ENCODE measurements at regions not wholly inside any gene's neighbourhood (a gene's known extent, or its start where the extent isn't known, plus 50 kb on each side); places are given as distances from the start of the nearest gene placed in this dataset.

GRCh38 chr2:133674433-133675331 is 106.4 kb upstream of the NCKAP5 start:
- no CpG with 5 or more reads among the region's 21 CpGs for WGBS, 2 donors (ENCODE audit: extremely low coverage in 2 of 2, insufficient read length in 2 of 2, insufficient replicate concordance in 1 of 2)
- peak overlapping the region; percentile 31 for H2AFZ ChIP-seq (ENCODE audit: low read length)
- H3K79me1 ChIP-seq (ENCODE audit: low read depth, low read length), result no peaks in the 10 kb centered on the region
- no peak overlapping the region for H3K4ac ChIP-seq (ENCODE audit: low read length)
- H3K27ac ChIP-seq (replicated peaks; ENCODE audit: low read length), result peak overlapping the region; percentile 62
- H2BK5ac ChIP-seq (ENCODE audit: low read length), result no peak overlapping the region
- H2BK15ac ChIP-seq (ENCODE audit: low read length), result no peak overlapping the region
- peaks cover 2 to 22% of the 10 kb centered on the region in 2 donors for H3K9me3 ChIP-seq (replicated peaks in 1 of 2; ENCODE audit: control insufficient read depth in 2 of 2, insufficient read depth in 1 of 2, low read depth in 1 of 2, low read length in 2 of 2)
- H2BK12ac ChIP-seq (ENCODE audit: low read length), result no peak overlapping the region
- H3K4me3 ChIP-seq (ENCODE audit: low read length in 2 of 2), result peak overlapping the region in 1 of 2 donors; percentile 64
- H3K27me3 ChIP-seq (ENCODE audit: control insufficient read depth in 3 of 3, insufficient read depth in 3 of 3, low read depth in 1 of 3, low read length in 3 of 3), result no peaks in the 10 kb centered on the region
- H3K4me2 ChIP-seq (ENCODE audit: insufficient read depth, low read length, poor library complexity, severe bottlenecking), result peak overlapping the region; percentile 19
- H3K9ac ChIP-seq (ENCODE audit: low read depth, low read length, poor library complexity), result no peak overlapping the region
- no peak overlapping the region for H3K18ac ChIP-seq (ENCODE audit: low read length)
- no peak overlapping the region for H2BK120ac ChIP-seq (ENCODE audit: low read depth, low read length)
- no peak overlapping the region for H4K91ac ChIP-seq (ENCODE audit: low read depth, low read length, poor library complexity)
- H2AK5ac ChIP-seq (ENCODE audit: low read depth, low read length), result no peak overlapping the region
- H4K8ac ChIP-seq (ENCODE audit: low read depth, low read length), result no peak overlapping the region
- peak; percentile 21 for DNase-seq (ENCODE audit: low spot score)
- H3K14ac ChIP-seq (ENCODE audit: low read length), result no peak overlapping the region
- H3K36me3 ChIP-seq (replicated peaks in 1 of 2; ENCODE audit: control insufficient read depth in 2 of 2, insufficient read depth in 2 of 2, low read length in 2 of 2), result peaks cover 0 to 23% of the 10 kb centered on the region in 2 donors
- H3K23ac ChIP-seq (ENCODE audit: low read depth, low read length, poor library complexity), result no peak overlapping the region
- peaks cover 10 to 32% of the 10 kb centered on the region in 2 donors for H3K4me1 ChIP-seq (ENCODE audit: control insufficient read depth in 2 of 2, insufficient read depth in 1 of 2, low read depth in 1 of 2, low read length in 2 of 2)

GRCh38 chr2:133676392-133677130 is 108.3 kb upstream of the NCKAP5 start:
- no peak overlapping the region for H4K8ac ChIP-seq (ENCODE audit: low read depth, low read length)
- no peak overlapping the region for H4K91ac ChIP-seq (ENCODE audit: low read depth, low read length, poor library complexity)
- no peak overlapping the region for H2BK12ac ChIP-seq (ENCODE audit: low read length)
- no peak overlapping the region for H3K9ac ChIP-seq (ENCODE audit: low read depth, low read length, poor library complexity)
- H3K4ac ChIP-seq (ENCODE audit: low read length), result no peak overlapping the region
- H2AK5ac ChIP-seq (ENCODE audit: low read depth, low read length), result no peak overlapping the region
- H3K9me3 ChIP-seq (replicated peaks in 1 of 2; ENCODE audit: control insufficient read depth in 2 of 2, insufficient read depth in 1 of 2, low read depth in 1 of 2, low read length in 2 of 2), result peaks cover 0 to 6% of the 10 kb centered on the region in 2 donors
- no peak overlapping the region for H3K18ac ChIP-seq (ENCODE audit: low read length)
- H2AFZ ChIP-seq (ENCODE audit: low read length), result no peak overlapping the region
- H2BK5ac ChIP-seq (ENCODE audit: low read length), result no peak overlapping the region
- no peak overlapping the region for H3K23ac ChIP-seq (ENCODE audit: low read depth, low read length, poor library complexity)
- no peak overlapping the region for H3K4me3 ChIP-seq (ENCODE audit: low read length in 2 of 2)
- H3K27ac ChIP-seq (replicated peaks; ENCODE audit: low read length), result no peak overlapping the region
- H3K36me3 ChIP-seq (replicated peaks in 1 of 2; ENCODE audit: control insufficient read depth in 2 of 2, insufficient read depth in 2 of 2, low read length in 2 of 2), result peaks cover 0 to 6% of the 10 kb centered on the region in 2 donors
- H3K14ac ChIP-seq (ENCODE audit: low read length), result no peak overlapping the region
- DNase-seq (ENCODE audit: low spot score), result no peak
- no peaks in the 10 kb centered on the region for H3K27me3 ChIP-seq (ENCODE audit: control insufficient read depth in 3 of 3, insufficient read depth in 3 of 3, low read depth in 1 of 3, low read length in 3 of 3)
- H3K79me1 ChIP-seq (ENCODE audit: low read depth, low read length), result no peaks in the 10 kb centered on the region
- peaks cover 10 to 32% of the 10 kb centered on the region in 2 donors for H3K4me1 ChIP-seq (ENCODE audit: control insufficient read depth in 2 of 2, insufficient read depth in 1 of 2, low read depth in 1 of 2, low read length in 2 of 2)
- no peak overlapping the region for H2BK15ac ChIP-seq (ENCODE audit: low read length)
- H2BK120ac ChIP-seq (ENCODE audit: low read depth, low read length), result no peak overlapping the region
- WGBS, 2 donors (ENCODE audit: extremely low coverage in 2 of 2, insufficient read length in 2 of 2, insufficient replicate concordance in 1 of 2), result no CpG with 5 or more reads among the region's 1 CpG
- H3K4me2 ChIP-seq (ENCODE audit: insufficient read depth, low read length, poor library complexity, severe bottlenecking), result no peak overlapping the region

GRCh38 chr2:133680343-133681049 is 112.2 kb upstream of the NCKAP5 start:
- Histone ChIP-seq H3K36me3 (replicated peaks in 1 of 2; ENCODE audit: control insufficient read depth in 2 of 2, insufficient read depth in 2 of 2, low read length in 2 of 2) (no peaks in the 10 kb centered on the region), H4K8ac (ENCODE audit: low read depth, low read length) (no peak overlapping the region), H2BK12ac (ENCODE audit: low read length) (no peak overlapping the region), H2AK5ac (ENCODE audit: low read depth, low read length) (no peak overlapping the region), H3K18ac (ENCODE audit: low read length) (no peak overlapping the region), H3K9ac (ENCODE audit: low read depth, low read length, poor library complexity) (no peak overlapping the region), H2BK5ac (ENCODE audit: low read length) (no peak overlapping the region), H2BK15ac (ENCODE audit: low read length) (no peak overlapping the region), H3K4me2 (ENCODE audit: insufficient read depth, low read length, poor library complexity, severe bottlenecking) (no peak overlapping the region), H3K79me1 (ENCODE audit: low read depth, low read length) (no peaks in the 10 kb centered on the region), H3K27ac (replicated peaks; ENCODE audit: low read length) (no peak overlapping the region), H3K4me1 (ENCODE audit: control insufficient read depth in 2 of 2, insufficient read depth in 1 of 2, low read depth in 1 of 2, low read length in 2 of 2) (peaks cover 7 to 19% of the 10 kb centered on the region in 2 donors), H3K27me3 (ENCODE audit: control insufficient read depth in 3 of 3, insufficient read depth in 3 of 3, low read depth in 1 of 3, low read length in 3 of 3) (no peaks in the 10 kb centered on the region), H3K14ac (ENCODE audit: low read length) (no peak overlapping the region), H3K9me3 (replicated peaks in 1 of 2; ENCODE audit: control insufficient read depth in 2 of 2, insufficient read depth in 1 of 2, low read depth in 1 of 2, low read length in 2 of 2) (no peaks in the 10 kb centered on the region), H2BK120ac (ENCODE audit: low read depth, low read length) (no peak overlapping the region), H3K4me3 (ENCODE audit: low read length in 2 of 2) (no peak overlapping the region), H2AFZ (ENCODE audit: low read length) (no peak overlapping the region), H3K4ac (ENCODE audit: low read length) (no peak overlapping the region), H4K91ac (ENCODE audit: low read depth, low read length, poor library complexity) (no peak overlapping the region), H3K23ac (ENCODE audit: low read depth, low read length, poor library complexity) (no peak overlapping the region)
- WGBS, 2 donors (ENCODE audit: extremely low coverage in 2 of 2, insufficient read length in 2 of 2, insufficient replicate concordance in 1 of 2), result no CpG with 5 or more reads among the region's 2 CpGs
- DNase-seq (ENCODE audit: low spot score), result no peak

Measured in neuronal stem cell (in vitro differentiated cells).